GM12801 (cell line): ENCODE measurements at regions not wholly inside any gene's neighbourhood (a gene's known extent, or its start where the extent isn't known, plus 50 kb on each side); places are given as distances from the start of the nearest gene placed in this dataset.

Experiments
- TF ChIP-seq, protein P1 (sequence below): IDR thresholded peaks from one replicate; pipeline ENCODE4 v1.5.1; 2011; ENCODE audit warnings: control low read depth; ENCODE audit not compliant: insufficient read length; ENCODE audit errors: extremely low read depth

DNA sequence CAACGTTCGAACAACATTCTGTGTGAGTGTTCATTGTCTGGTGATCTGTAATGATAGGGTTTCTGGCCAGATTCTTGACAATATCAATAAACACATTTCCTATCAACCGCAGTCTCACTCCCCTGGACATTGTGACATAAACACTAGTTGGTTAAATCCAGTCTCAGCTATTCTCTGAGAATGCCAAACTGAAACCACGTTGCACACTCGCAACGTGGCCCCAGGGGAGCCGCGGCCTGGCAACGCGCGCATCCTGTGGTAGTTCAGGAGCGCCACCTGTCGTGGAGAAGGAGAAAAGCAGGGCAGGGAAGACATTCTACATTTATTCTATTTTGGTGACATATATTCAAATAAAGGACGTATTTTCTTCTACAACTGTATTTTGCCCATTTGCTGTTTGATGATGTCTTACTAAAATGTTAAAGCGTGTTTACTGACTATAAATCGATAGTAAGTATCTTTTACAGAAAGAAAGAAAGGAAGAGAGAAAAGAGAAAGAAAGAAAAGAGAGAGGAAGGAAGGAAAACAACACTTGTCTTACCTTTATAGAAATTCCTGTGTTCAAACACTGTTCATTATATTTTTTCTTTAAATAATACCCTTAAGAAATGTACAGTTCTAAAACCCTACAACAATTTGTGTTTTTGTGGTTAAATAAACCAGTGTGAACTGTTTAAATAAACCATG lies 738.3 kb upstream of the FRG1 start:
- TF ChIP-seq, protein P1, sequence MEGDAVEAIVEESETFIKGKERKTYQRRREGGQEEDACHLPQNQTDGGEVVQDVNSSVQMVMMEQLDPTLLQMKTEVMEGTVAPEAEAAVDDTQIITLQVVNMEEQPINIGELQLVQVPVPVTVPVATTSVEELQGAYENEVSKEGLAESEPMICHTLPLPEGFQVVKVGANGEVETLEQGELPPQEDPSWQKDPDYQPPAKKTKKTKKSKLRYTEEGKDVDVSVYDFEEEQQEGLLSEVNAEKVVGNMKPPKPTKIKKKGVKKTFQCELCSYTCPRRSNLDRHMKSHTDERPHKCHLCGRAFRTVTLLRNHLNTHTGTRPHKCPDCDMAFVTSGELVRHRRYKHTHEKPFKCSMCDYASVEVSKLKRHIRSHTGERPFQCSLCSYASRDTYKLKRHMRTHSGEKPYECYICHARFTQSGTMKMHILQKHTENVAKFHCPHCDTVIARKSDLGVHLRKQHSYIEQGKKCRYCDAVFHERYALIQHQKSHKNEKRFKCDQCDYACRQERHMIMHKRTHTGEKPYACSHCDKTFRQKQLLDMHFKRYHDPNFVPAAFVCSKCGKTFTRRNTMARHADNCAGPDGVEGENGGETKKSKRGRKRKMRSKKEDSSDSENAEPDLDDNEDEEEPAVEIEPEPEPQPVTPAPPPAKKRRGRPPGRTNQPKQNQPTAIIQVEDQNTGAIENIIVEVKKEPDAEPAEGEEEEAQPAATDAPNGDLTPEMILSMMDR = no peak

DNA sequence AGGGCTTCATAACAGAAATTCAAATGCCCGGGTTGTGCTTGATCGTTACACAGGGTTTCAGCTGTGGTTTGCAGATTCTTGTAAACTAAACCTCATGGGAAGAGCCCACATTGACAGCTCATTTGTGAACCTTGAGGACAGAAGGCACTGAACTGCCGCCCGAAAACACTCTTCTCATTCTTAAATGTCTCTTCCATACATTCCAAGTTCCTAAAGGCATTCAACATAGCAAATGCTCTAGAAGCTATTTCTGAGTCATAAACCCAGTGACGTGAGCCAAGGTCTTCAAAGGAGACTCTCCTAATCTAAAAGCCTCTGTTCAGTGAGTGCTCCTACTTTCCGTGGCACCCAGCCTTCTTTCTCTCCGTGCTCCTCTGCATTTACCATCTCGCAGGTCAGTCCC lies 737.8 kb upstream of the FRG1 start:
- TF ChIP-seq, protein P1 = no peak

DNA sequence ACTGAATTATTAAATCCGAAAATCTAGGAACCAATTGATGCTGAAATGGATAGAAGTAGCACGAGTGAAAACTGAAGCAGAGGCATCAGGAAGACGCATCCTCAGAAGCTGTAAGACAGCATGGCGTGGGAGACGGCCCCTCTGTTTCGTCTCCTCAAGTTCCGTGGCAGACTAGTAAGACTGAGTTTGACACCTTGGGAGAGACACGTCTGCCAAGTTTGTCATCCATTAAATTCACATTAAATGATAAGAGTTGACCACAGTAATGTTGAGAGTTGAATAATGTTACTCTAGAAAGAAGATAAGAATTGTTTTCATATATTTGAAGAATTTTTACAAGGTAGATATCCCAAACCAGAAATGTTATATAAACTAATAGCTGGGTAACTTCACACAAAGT lies 736.1 kb upstream of the FRG1 start:
- TF ChIP-seq, protein P1 = no peak

DNA sequence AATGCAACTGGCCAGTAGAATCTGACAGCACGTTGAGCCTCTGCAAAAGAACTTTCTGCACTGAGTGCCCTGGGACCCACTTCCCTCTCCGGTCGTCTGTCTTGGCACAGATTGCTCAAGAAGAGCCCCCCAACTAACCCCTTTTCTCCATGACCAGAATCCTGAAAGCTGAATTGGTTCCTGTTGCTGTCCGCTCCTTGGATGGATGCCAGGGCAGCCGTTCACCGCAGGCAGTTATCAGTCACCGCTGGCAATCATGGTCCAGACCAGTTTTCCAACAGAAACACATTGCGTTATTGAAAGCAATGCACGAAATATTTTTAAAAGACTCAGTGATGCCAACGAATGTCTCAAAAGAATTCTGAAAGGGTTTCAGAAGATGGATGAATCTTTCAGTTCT lies 733.7 kb upstream of the FRG1 start:
- TF ChIP-seq, protein P1 = no peak

DNA sequence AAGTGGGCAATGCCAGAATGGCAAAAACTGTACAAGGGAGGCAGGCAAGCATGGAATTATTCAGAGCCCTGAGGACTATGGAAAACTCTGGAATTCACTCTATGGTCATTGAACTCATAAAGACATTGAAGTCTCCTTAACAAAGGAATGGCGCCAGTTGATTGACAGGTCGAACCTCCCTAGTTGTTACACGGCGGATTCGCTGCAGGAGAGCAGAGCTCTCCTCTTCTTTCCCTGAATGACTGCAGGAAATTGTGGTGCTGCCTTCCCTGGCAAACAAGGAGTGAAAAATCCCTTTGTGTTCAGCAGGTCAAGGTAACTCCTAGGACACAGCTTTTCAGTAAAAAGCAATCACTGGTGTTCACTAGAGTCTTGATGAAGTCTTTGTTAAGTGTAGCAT lies 732.8 kb upstream of the FRG1 start:
- TF ChIP-seq, protein P1 = no peak

DNA sequence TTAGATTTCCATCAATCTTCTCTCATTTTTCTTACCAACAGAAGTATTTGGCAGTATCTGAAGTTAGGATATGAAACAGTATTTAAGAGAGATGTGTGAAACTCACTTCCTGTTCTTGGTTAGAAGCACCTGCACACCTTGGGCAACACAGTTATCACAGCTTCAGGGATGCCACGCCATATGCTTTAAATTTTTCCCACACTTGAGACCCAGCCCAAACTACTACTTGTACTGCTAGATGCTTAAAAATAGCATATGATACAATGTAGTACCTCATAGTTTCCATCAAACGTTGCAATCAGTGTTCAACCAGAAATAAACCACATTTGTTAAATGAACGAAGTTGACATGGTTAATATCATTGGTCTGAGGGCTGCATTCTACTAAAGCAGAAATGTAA lies 725.1 kb upstream of the FRG1 start:
- TF ChIP-seq, protein P1 = no peak

DNA sequence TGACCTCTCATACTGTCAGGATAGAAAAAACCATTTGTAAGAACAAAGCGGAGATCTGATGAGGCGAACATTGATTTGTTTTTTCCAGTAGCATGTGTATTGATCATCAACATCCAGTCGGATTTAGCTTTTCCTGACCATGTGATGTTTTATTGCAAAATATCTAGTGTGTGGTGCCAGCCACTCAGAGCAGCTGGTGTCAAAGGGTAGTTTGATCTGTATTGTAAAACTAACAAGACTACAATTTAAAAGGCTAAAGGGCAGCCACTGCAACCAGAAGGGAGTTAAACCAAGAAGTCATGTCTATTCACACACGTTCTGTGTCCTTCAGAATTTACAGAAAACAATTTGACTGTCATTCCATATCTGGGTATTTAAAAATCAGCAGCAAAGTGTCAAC lies 719.0 kb upstream of the FRG1 start:
- TF ChIP-seq, protein P1 = no peak
